IMR-90 (cell line): ENCODE measurements at regions not wholly inside any gene's neighbourhood (a gene's known extent, or its start where the extent isn't known, plus 50 kb on each side); places are given as distances from the start of the nearest gene placed in this dataset.

Experiments
- ATAC-seq: fragments of 200-7000 bp; cut with Tn5 transposase; 2 replicates; pipeline ENCODE4 v1.9.1; 2020; ENCODE audit warnings: low read depth, mild to moderate bottlenecking, moderate library complexity
- BruUV-seq: library from RNA; stranded (reverse); fragments of 400-500 nt; replicated peaks from 2 replicates; lab custom pipeline; 2021; lab: Mats Ljungman, UMichigan
- CTCF ChIA-PET: fragments of 300-600 bp; formaldehyde crosslinking; extraction: SDS; loops from one replicate; lab custom pipeline; 2021; ENCODE audit warnings: antibody characterized with exemption; lab: Yijun Ruan, JAX
- POLR2A ChIA-PET: fragments of 300-600 bp; sonication (Branson Sonifier 250); formaldehyde crosslinking; loops from one replicate; lab custom pipeline; 2022; ENCODE audit warnings: antibody characterized with exemption; ENCODE audit not compliant: unreplicated experiment; lab: Charles Lee
- DNase-seq: peaks from one replicate; pipeline ENCODE4 v3.0.0; 2013
- H2AFZ ChIP-seq: replicated peaks from 2 replicates; pipeline ENCODE3; 2013; ENCODE audit warnings: low read length, mild to moderate bottlenecking; ENCODE audit not compliant: poor library complexity
- H2AK5ac ChIP-seq: 2 replicates; pipeline ENCODE4 v1.6.1; 2013; ENCODE audit warnings: low read depth, low read length, inconsistent platforms
- H2AK9ac ChIP-seq: replicated peaks from 2 replicates; pipeline ENCODE3; 2013; ENCODE audit warnings: mild to moderate bottlenecking, low read depth, low read length, moderate library complexity; ENCODE audit not compliant: poor library complexity
- H2BK120ac ChIP-seq: 2 replicates; pipeline ENCODE4 v1.6.1; 2013; ENCODE audit warnings: low read depth, low read length, inconsistent platforms
- H2BK15ac ChIP-seq: 3 replicates; pipeline ENCODE4 v1.6.1; 2013; ENCODE audit warnings: low read depth, low read length, inconsistent platforms
- H2BK20ac ChIP-seq: 2 replicates; pipeline ENCODE4 v1.6.1; 2013; ENCODE audit warnings: low read depth, mild to moderate bottlenecking, inconsistent platforms, low read length, moderate library complexity
- H2BK5ac ChIP-seq: 2 replicates; pipeline ENCODE4 v1.6.1; 2013; ENCODE audit warnings: mild to moderate bottlenecking, low read depth, low read length, inconsistent platforms; ENCODE audit not compliant: poor library complexity, severe bottlenecking
- H3K14ac ChIP-seq: replicated peaks from 2 replicates; pipeline ENCODE4 v1.6.1; 2013; ENCODE audit warnings: low read depth, low read length, inconsistent platforms
- H3K18ac ChIP-seq: 2 replicates; pipeline ENCODE4 v1.6.1; 2013; ENCODE audit warnings: low read depth, low read length, control low read depth
- H3K23ac ChIP-seq: 2 replicates; pipeline ENCODE4 v1.6.1; 2013; ENCODE audit warnings: low read depth, low read length, inconsistent platforms
- H3K27ac ChIP-seq: 2 replicates; pipeline ENCODE4 v1.5.1; 2013; ENCODE audit warnings: mild to moderate bottlenecking, control low read depth, low read length; ENCODE audit not compliant: insufficient read depth
- H3K27me3 ChIP-seq: 2 replicates; pipeline ENCODE4 v1.6.1; 2013; ENCODE audit warnings: low read length; ENCODE audit not compliant: control insufficient read depth, insufficient read depth
- H3K36me3 ChIP-seq: 2 replicates; pipeline ENCODE4 v1.6.1; 2013; ENCODE audit warnings: low read length, mixed read lengths; ENCODE audit not compliant: control insufficient read depth, insufficient read depth
- H3K4ac ChIP-seq: 2 replicates; pipeline ENCODE4 v1.6.1; 2013; ENCODE audit warnings: low read depth, low read length, inconsistent platforms
- H3K4me1 ChIP-seq: 2 replicates; pipeline ENCODE4 v1.6.1; 2013; ENCODE audit warnings: low read length, mixed read lengths; ENCODE audit not compliant: control insufficient read depth, insufficient read depth
- H3K4me2 ChIP-seq: 2 replicates; pipeline ENCODE4 v1.6.1; 2013; ENCODE audit warnings: low read depth, mild to moderate bottlenecking, control low read depth, low read length, moderate library complexity
- H3K4me3 ChIP-seq: 2 replicates; pipeline ENCODE4 v1.5.1; 2013; ENCODE audit warnings: low read depth, mild to moderate bottlenecking, control low read depth, low read length, moderate library complexity; ENCODE audit not compliant: insufficient read depth
- H3K56ac ChIP-seq: 2 replicates; pipeline ENCODE4 v1.6.1; 2013; ENCODE audit warnings: low read length, inconsistent platforms; ENCODE audit not compliant: insufficient read depth; ENCODE audit errors: extremely low read depth
- H3K79me1 ChIP-seq, 2 experiments: 2 replicates each; pipeline ENCODE4 v1.6.1; 2013; ENCODE audit warnings: low read length in 2 of 2, inconsistent platforms in 1 of 2, low read depth in 1 of 2
- H3K9ac ChIP-seq: 2 replicates; pipeline ENCODE4 v1.6.1; 2013; ENCODE audit warnings: low read depth, low read length, control low read depth
- H3K9me1 ChIP-seq: 2 replicates; pipeline ENCODE4 v1.6.1; 2013; ENCODE audit warnings: low read length, inconsistent platforms; ENCODE audit not compliant: insufficient read depth
- H3K9me3 ChIP-seq: 2 replicates; pipeline ENCODE4 v1.6.1; 2013; ENCODE audit warnings: low read length; ENCODE audit not compliant: control insufficient read depth, insufficient read depth
- H4K20me1 ChIP-seq: 2 replicates; pipeline ENCODE4 v1.6.1; 2013; ENCODE audit warnings: low read length, inconsistent platforms; ENCODE audit not compliant: insufficient read depth
- H4K5ac ChIP-seq: 2 replicates; pipeline ENCODE4 v1.6.1; 2013; ENCODE audit warnings: mild to moderate bottlenecking, low read depth, low read length, control low read depth
- H4K8ac ChIP-seq, 2 experiments: 2 replicates each; pipeline ENCODE4 v1.6.1; 2013; ENCODE audit warnings: low read depth in 2 of 2, low read length in 2 of 2, control low read depth in 1 of 2, inconsistent platforms in 1 of 2
- H4K91ac ChIP-seq: 2 replicates; pipeline ENCODE4 v1.6.1; 2013; ENCODE audit warnings: low read depth, low read length, inconsistent platforms; ENCODE audit not compliant: insufficient read depth
- BHLHE40 ChIP-seq: fragments of 150-350 bp; IDR thresholded peaks from 2 replicates; pipeline ENCODE4 v1.6.1; 2016; ENCODE audit warnings: mild to moderate bottlenecking, low read depth, low read length
- CEBPB ChIP-seq: IDR thresholded peaks from 2 replicates; pipeline ENCODE4 v1.6.1; 2012; ENCODE audit warnings: low read depth, low read length, improper control_type of control experiment
- CTCF ChIP-seq: conservative IDR thresholded peaks from 2 replicates; pipeline ENCODE4 v1.5.1; 2012; ENCODE audit warnings: mild to moderate bottlenecking, low read depth, low read length, improper control_type of control experiment
- MAFK ChIP-seq: IDR thresholded peaks from 2 replicates; pipeline ENCODE4 v1.6.1; 2012; ENCODE audit warnings: low read depth, low read length, improper control_type of control experiment
- MAZ ChIP-seq: IDR thresholded peaks from 2 replicates; pipeline ENCODE4 v1.6.1; 2012; ENCODE audit warnings: low read depth, mild to moderate bottlenecking, low read length, improper control_type of control experiment, moderate library complexity, borderline replicate concordance
- MXI1 ChIP-seq: IDR thresholded peaks from 2 replicates; pipeline ENCODE4 v1.6.1; 2012; ENCODE audit warnings: low read depth, mild to moderate bottlenecking, low read length, moderate library complexity, borderline replicate concordance
- NFE2L2 ChIP-seq: fragments of 150-350 bp; IDR thresholded peaks from 2 replicates; pipeline ENCODE4 v1.6.1; 2016; ENCODE audit warnings: low read depth, mild to moderate bottlenecking, low read length
- POLR2A ChIP-seq: IDR thresholded peaks from 2 replicates; pipeline ENCODE4 v1.6.1; 2012; ENCODE audit warnings: mild to moderate bottlenecking, low read depth, low read length
- RCOR1 ChIP-seq: IDR thresholded peaks from 2 replicates; pipeline ENCODE4 v1.6.1; 2012; ENCODE audit warnings: mild to moderate bottlenecking, low read length, improper control_type of control experiment; ENCODE audit not compliant: insufficient replicate concordance
- SMC3 ChIP-seq: fragments of 150-350 bp; IDR thresholded peaks from 2 replicates; pipeline ENCODE4 v1.6.1; 2016; ENCODE audit warnings: low read depth, mild to moderate bottlenecking, antibody characterized with exemption, low read length, moderate library complexity
- WGBS, 2 experiments: methylation state at CpG; one replicate each; pipeline versions ENCODE4 v1.1.5 to v1.1.7; 2013; ENCODE audit warnings: missing lambda C conversion rate in 2 of 2; ENCODE audit not compliant: insufficient read length in 1 of 2; ENCODE audit errors: extremely low coverage in 2 of 2; 5-methylcytosine and 5-hydroxymethylcytosine counted together
- dilution Hi-C: fragments of 300-500 bp; cut with HindIII; formaldehyde crosslinking; loops from one replicate; pipeline ENCODE4 v1.14.3; 2018; ENCODE audit warnings: low sequenced_read_pairs; ENCODE audit not compliant: unreplicated experiment
- in situ Hi-C: fragments of 300-500 bp; cut with MboI; formaldehyde crosslinking; loops from 3 replicates; pipeline ENCODE4 v1.14.3; 2019; ENCODE audit warnings: low sequenced_read_pairs, inconsistent platforms, mixed read lengths
- intact Hi-C: fragments of 100-400 bp; cut with micrococcal nuclease; formaldehyde crosslinking; loops from 2 replicates; pipeline ENCODE4 v1.10.0; 2022

GRCh38 chr5:12217039-12217438 is 312.8 kb upstream of the CTNND2 start:
- in situ Hi-C loops (no loop called here), intact Hi-C loops (no loop called here), dilution Hi-C loops (no loop called here)
- Histone ChIP-seq H3K9me1 (no peaks in the 10 kb centered on the region), H3K4ac (no peak overlapping the region), H2AK5ac (no peak overlapping the region), H3K4me2 (no peak overlapping the region), H3K27ac (no peak overlapping the region), H3K9ac (no peak overlapping the region), H2AFZ (no peak overlapping the region), H4K91ac (no peak overlapping the region), H3K4me3 (no peak overlapping the region), H3K36me3 (no peaks in the 10 kb centered on the region), H3K4me1 (no peaks in the 10 kb centered on the region), H2BK120ac (no peak overlapping the region), H4K8ac (no peak overlapping the region), H3K18ac (no peak overlapping the region), H2BK15ac (no peak overlapping the region), H3K56ac (no peak overlapping the region), H3K23ac (no peak overlapping the region), H3K9me3 (peaks cover 6% of the 10 kb centered on the region), H2BK20ac (no peak overlapping the region), H3K79me1 (no peaks in the 10 kb centered on the region), H3K27me3 (no peaks in the 10 kb centered on the region), H2BK5ac (no peak overlapping the region), H2AK9ac (no peak overlapping the region), H3K14ac (no peak overlapping the region), H4K20me1 (no peaks in the 10 kb centered on the region), H4K5ac (no peak overlapping the region)
- ChIA-PET POLR2A (no interaction called here), CTCF (no interaction called here)
- no peak for DNase-seq
- TF ChIP-seq SMC3 (no peak), MAFK (no peak), CTCF (no peak), POLR2A (no peak), NFE2L2 (no peak), CEBPB (no peak), BHLHE40 (no peak), MAZ (no peak), RCOR1 (no peak), MXI1 (no peak)
- ATAC-seq, result no peak
- BruUV-seq, result no TSS peak
- no CpG with 5 or more reads among the region's 2 CpGs for WGBS, 2 experiments
